ENCODE measurements at regions not wholly inside any gene's neighbourhood (a gene's known extent, or its start where the extent isn't known, plus 50 kb on each side); places are given as distances from the start of the nearest gene placed in this dataset.

GRCh38 chr1:47498551-47498950 is 60.7 kb downstream of the FOXD2 start:
- Histone ChIP-seq H3K9ac (replicated peaks in 1 of 4; ENCODE audit: extremely low read depth in 1 of 4, low read depth in 3 of 4, low read length in 3 of 4) (no peak overlapping the region), H3K23ac (ENCODE audit: insufficient read length) (no peak overlapping the region), H4K91ac (replicated peaks; ENCODE audit: insufficient read length, low read length) (no peak overlapping the region), H2BK120ac (replicated peaks; ENCODE audit: low read depth, low read length) (no peak overlapping the region), H3K4me3 (ENCODE audit: extremely low read depth in 1 of 4, insufficient read depth in 2 of 4, low read depth in 3 of 4, low read length in 4 of 4) (no peak overlapping the region), H3K9me3 (ENCODE audit: insufficient read depth in 2 of 2, low read depth in 1 of 2, low read length in 1 of 2) (no peaks in the 10 kb centered on the region), H2AK5ac (ENCODE audit: low read depth, low read length) (no peak overlapping the region), H3K36me3 (ENCODE audit: control insufficient read depth in 2 of 4, insufficient read depth in 4 of 4, low read length in 3 of 4) (no peaks in the 10 kb centered on the region), H2BK15ac (ENCODE audit: low read length) (no peak overlapping the region), H4K8ac (ENCODE audit: extremely low read depth, insufficient read depth, low read length) (no peak overlapping the region), H3K56ac (replicated peaks; ENCODE audit: insufficient read length, low read depth, low read length) (no peak overlapping the region), H3K27me3 (replicated peaks in 1 of 4; ENCODE audit: control insufficient read depth in 3 of 4, extremely low read depth in 1 of 4, insufficient read depth in 3 of 4, low read length in 3 of 4) (peaks cover 0 to 11% (median 6%) of the 10 kb centered on the region in 4 experiments; a peak in 5 of 7 replicates), H2BK20ac (ENCODE audit: low read length) (no peak overlapping the region), H3K4me2 (ENCODE audit: insufficient read depth in 1 of 2, low read depth in 2 of 2, low read length in 2 of 2) (no peak overlapping the region), H3K27ac (ENCODE audit: low read depth, low read length) (no peak overlapping the region), H3K14ac (ENCODE audit: insufficient read length) (no peak overlapping the region), H3K79me1 (ENCODE audit: low read depth, low read length) (no peaks in the 10 kb centered on the region), H2BK5ac (ENCODE audit: low read depth, low read length) (no peak overlapping the region), H4K20me1 (replicated peaks in 1 of 2; ENCODE audit: control insufficient read depth in 1 of 2, insufficient read depth in 2 of 2, low read length in 2 of 2) (no peaks in the 10 kb centered on the region), H2AFZ (ENCODE audit: low read length) (no peak overlapping the region), H2BK12ac (ENCODE audit: low read depth, low read length) (no peak overlapping the region), H3K18ac (ENCODE audit: extremely low read depth, low read length) (no peak overlapping the region), H3K4me1 (replicated peaks in 1 of 4; ENCODE audit: control insufficient read depth in 3 of 4, insufficient read depth in 4 of 4, low read length in 3 of 4) (peaks cover 0 to 6% (median 4%) of the 10 kb centered on the region in 4 experiments; a peak in 4 of 7 replicates), H4K5ac (ENCODE audit: insufficient read length, low read depth, low read length) (no peak overlapping the region), H3K79me2 (ENCODE audit: control insufficient read depth in 1 of 2, insufficient read depth in 2 of 2, low read length in 2 of 2) (no peaks in the 10 kb centered on the region), H3K4ac (replicated peaks; ENCODE audit: insufficient read length, low read depth, low read length) (no peak overlapping the region), H3K23me2 (ENCODE audit: low read depth, low read length) (no peaks in the 10 kb centered on the region)
- no peak for FAIRE-seq
- 61% methylated on average over 3 of the region's 3 CpGs; no CpG with 5 or more reads in 1 of the 2 experiments for WGBS, 2 experiments (ENCODE audit: extremely low coverage in 1 of 2, insufficient coverage in 1 of 2, insufficient read length in 1 of 2, insufficient replicate concordance in 2 of 2, low coverage in 1 of 2, low lambda C conversion rate in 2 of 2, missing lambda C conversion rate in 1 of 2)
- ChIA-PET POLR2A (ENCODE audit: partially characterized antibody) (no interaction called here), CTCF (ENCODE audit: partially characterized antibody) (interaction anchor here (5.8 kb wide), 1 partner anchor 48 kb away, joined by 18 read pairs; no protein-coding TSS in a partner anchor)
- DNase-seq (ENCODE audit: low read depth in 1 of 2, low spot score in 2 of 2) = no peak
- TF ChIP-seq KDM5A (IDR thresholded peaks at IDR 0.05; ENCODE audit: low read length) (no peak), ATF2 (IDR thresholded peaks at IDR 0.05; ENCODE audit: low read length) (no peak), RNF2 (IDR thresholded peaks at IDR 0.05; ENCODE audit: borderline replicate concordance, low read depth, low read length, missing control alignments, poor library complexity, severe bottlenecking) (no peak), CTCF (IDR thresholded peaks at IDR 0.05; ENCODE audit: control extremely low read depth in 1 of 3, insufficient read depth in 1 of 3, low read depth in 1 of 3, low read length in 3 of 3) (no peak), PHF8 (conservative IDR thresholded peaks at IDR 0.05; ENCODE audit: low read depth, low read length) (no peak), CTBP2 (IDR thresholded peaks at IDR 0.05; ENCODE audit: borderline replicate concordance, insufficient read depth, insufficient read length, low read length) (no peak), TCF12 (IDR thresholded peaks at IDR 0.05; ENCODE audit: low read depth, low read length) (no peak), SIN3A (conservative IDR thresholded peaks at IDR 0.05 in 1 of 2, IDR thresholded peaks at IDR 0.05 in 1 of 2; ENCODE audit: low read depth in 1 of 2, low read length in 2 of 2) (no peak), TAF1 (IDR thresholded peaks at IDR 0.05; ENCODE audit: low read depth, low read length) (no peak)

Data from H1 (cell line).